Activated naive CD4-positive, alpha-beta T cell treated with anti-CD3 and anti-CD28 coated beads, Interleukin-2, amount 10 ng/mL, durations not matched to agents 7 days and 5 days (primary cell): ENCODE measurements at regions not wholly inside any gene's neighbourhood (a gene's known extent, or its start where the extent isn't known, plus 50 kb on each side); places are given as distances from the start of the nearest gene placed in this dataset.
"Not testable (repeated sequence)": the region's sequence is repeated elsewhere in the genome, so short reads cannot be mapped to it uniquely, and the experiment has no call there.

Source experiments
- CTCF ChIA-PET: fragments of 350-600 bp; sonication (Branson Sonifier 250); formaldehyde crosslinking; loops from one replicate; lab custom pipeline; 2021; ENCODE audit warnings: antibody characterized with exemption; lab: Charles Lee
- DNase-seq: peaks from one replicate; pipeline ENCODE4 v3.0.0-alpha.2; 2020
- H3K27ac Mint-ChIP-seq: one replicate; pipeline ENCODE4 v1.8.0; 2021; ENCODE audit warnings: mild to moderate bottlenecking, moderate library complexity, mixed read lengths
- H3K27me3 Mint-ChIP-seq: one replicate; pipeline ENCODE4 v1.8.0; 2021; ENCODE audit warnings: mild to moderate bottlenecking, mixed read lengths
- H3K36me3 Mint-ChIP-seq: one replicate; pipeline ENCODE4 v1.8.0; 2021; ENCODE audit warnings: mixed read lengths
- H3K4me1 Mint-ChIP-seq: one replicate; pipeline ENCODE4 v1.8.0; 2021; ENCODE audit warnings: mixed read lengths
- H3K4me3 Mint-ChIP-seq: one replicate; pipeline ENCODE4 v1.8.0; 2021; ENCODE audit warnings: mild to moderate bottlenecking, moderate library complexity, mixed read lengths
- H3K9me3 Mint-ChIP-seq: one replicate; pipeline ENCODE4 v1.8.0; 2021; ENCODE audit warnings: mixed read lengths

GRCh38 chr3:6697285-6697684 is 163.6 kb upstream of the GRM7 start:
- Mint-ChIP-seq H3K27ac (no peak overlapping the region), H3K4me1 (no peaks in the 10 kb centered on the region), H3K27me3 (no peaks in the 10 kb centered on the region), H3K36me3 (no peaks in the 10 kb centered on the region), H3K9me3 (peaks cover 12% of the 10 kb centered on the region), H3K4me3 (no peak overlapping the region)
- no peak for DNase-seq
- CTCF ChIA-PET: no interaction called here

- Mint-ChIP-seq H3K9me3 (peaks cover 12% of the 10 kb centered on the region), H3K4me1 (no peaks in the 10 kb centered on the region), H3K4me3 (no peak overlapping the region), H3K27ac (no peak overlapping the region), H3K36me3 (no peaks in the 10 kb centered on the region), H3K27me3 (no peaks in the 10 kb centered on the region)
- CTCF ChIA-PET: no interaction called here
- DNase-seq: no peak
Measured at GRCh38 chr3:6697722-6698121, 163.2 kb upstream of the GRM7 start.

- CTCF ChIA-PET, DNase-seq, H3K4me1 Mint-ChIP-seq, H3K27ac Mint-ChIP-seq, H3K27me3 Mint-ChIP-seq, H3K36me3 Mint-ChIP-seq, H3K4me3 Mint-ChIP-seq: not testable (repeated sequence)
- H3K9me3 Mint-ChIP-seq: peaks cover 12% of the 10 kb centered on the region
Measured at GRCh38 chr3:6704817-6705216, 156.1 kb upstream of the GRM7 start.

- Mint-ChIP-seq H3K36me3 (no peaks in the 10 kb centered on the region), H3K9me3 (peaks cover 6% of the 10 kb centered on the region), H3K4me3 (no peak overlapping the region), H3K27ac (no peak overlapping the region), H3K4me1 (no peaks in the 10 kb centered on the region), H3K27me3 (no peaks in the 10 kb centered on the region)
- no peak for DNase-seq
- CTCF ChIA-PET: no interaction called here
Measured at GRCh38 chr3:6706777-6707176, 154.1 kb upstream of the GRM7 start.

GRCh38 chr3:6709178-6709577 is 151.7 kb upstream of the GRM7 start:
- Mint-ChIP-seq H3K4me1 (no peaks in the 10 kb centered on the region), H3K36me3 (no peaks in the 10 kb centered on the region), H3K4me3 (no peak overlapping the region), H3K9me3 (peaks cover 4% of the 10 kb centered on the region), H3K27me3 (no peaks in the 10 kb centered on the region), H3K27ac (no peak overlapping the region)
- CTCF ChIA-PET: no interaction called here
- no peak for DNase-seq

- H3K4me1 Mint-ChIP-seq: no peaks in the 10 kb centered on the region
Measured at GRCh38 chr3:6714962-6715361, 146.0 kb upstream of the GRM7 start.

GRCh38 chr3:6716420-6716819 is 144.5 kb upstream of the GRM7 start:
- no peaks in the 10 kb centered on the region for H3K36me3 Mint-ChIP-seq
- H3K4me1 Mint-ChIP-seq: no peaks in the 10 kb centered on the region
- H3K4me3 Mint-ChIP-seq: no peak overlapping the region
- H3K9me3 Mint-ChIP-seq: peaks cover 13% of the 10 kb centered on the region
- DNase-seq: no peak
- CTCF ChIA-PET: no interaction called here
- H3K27me3 Mint-ChIP-seq: no peaks in the 10 kb centered on the region
- H3K27ac Mint-ChIP-seq: no peak overlapping the region

More at GRCh38 chr3:6714962-6715361, 146.0 kb upstream of the GRM7 start:
- H3K9me3 Mint-ChIP-seq: peaks cover 8% of the 10 kb centered on the region
- H3K27ac Mint-ChIP-seq: no peak overlapping the region
- CTCF ChIA-PET: no interaction called here
- H3K36me3 Mint-ChIP-seq: no peaks in the 10 kb centered on the region
- DNase-seq: no peak
- no peak overlapping the region for H3K4me3 Mint-ChIP-seq
- no peaks in the 10 kb centered on the region for H3K27me3 Mint-ChIP-seq

- H3K4me3 Mint-ChIP-seq: no peak overlapping the region
- no peaks in the 10 kb centered on the region for H3K36me3 Mint-ChIP-seq
- CTCF ChIA-PET: no interaction called here
- H3K27ac Mint-ChIP-seq: no peak overlapping the region
- H3K27me3 Mint-ChIP-seq: no peaks in the 10 kb centered on the region
- no peak for DNase-seq
- no peaks in the 10 kb centered on the region for H3K4me1 Mint-ChIP-seq
- peaks cover 13% of the 10 kb centered on the region for H3K9me3 Mint-ChIP-seq
Measured at GRCh38 chr3:6717026-6717943, 143.6 kb upstream of the GRM7 start.

- H3K4me3 Mint-ChIP-seq: no peak overlapping the region
- H3K27ac Mint-ChIP-seq: no peak overlapping the region
- H3K9me3 Mint-ChIP-seq: peaks cover 10% of the 10 kb centered on the region
- DNase-seq: no peak
- no peaks in the 10 kb centered on the region for H3K27me3 Mint-ChIP-seq
- H3K4me1 Mint-ChIP-seq: no peaks in the 10 kb centered on the region
- H3K36me3 Mint-ChIP-seq: no peaks in the 10 kb centered on the region
- CTCF ChIA-PET: no interaction called here
Measured at GRCh38 chr3:6719999-6720398, 140.9 kb upstream of the GRM7 start.

GRCh38 chr3:6721491-6721890 is 139.4 kb upstream of the GRM7 start:
- Mint-ChIP-seq H3K36me3 (no peaks in the 10 kb centered on the region), H3K27ac (no peak overlapping the region), H3K9me3 (peaks cover 10% of the 10 kb centered on the region), H3K4me3 (no peak overlapping the region), H3K4me1 (no peaks in the 10 kb centered on the region), H3K27me3 (no peaks in the 10 kb centered on the region)
- DNase-seq: no peak
- CTCF ChIA-PET: no interaction called here

- no peak overlapping the region for H3K27ac Mint-ChIP-seq
- no peaks in the 10 kb centered on the region for H3K4me1 Mint-ChIP-seq
- CTCF ChIA-PET: no interaction called here
- DNase-seq: no peak
- H3K27me3 Mint-ChIP-seq: no peaks in the 10 kb centered on the region
- no peaks in the 10 kb centered on the region for H3K36me3 Mint-ChIP-seq
- H3K9me3 Mint-ChIP-seq: peaks cover 12% of the 10 kb centered on the region
- H3K4me3 Mint-ChIP-seq: no peak overlapping the region
Measured at GRCh38 chr3:6723205-6723604, 137.7 kb upstream of the GRM7 start.

GRCh38 chr3:6726811-6727210 is 134.1 kb upstream of the GRM7 start:
- no peak overlapping the region for H3K4me3 Mint-ChIP-seq
- no peaks in the 10 kb centered on the region for H3K4me1 Mint-ChIP-seq
- no peak overlapping the region for H3K27ac Mint-ChIP-seq
- H3K36me3 Mint-ChIP-seq: no peaks in the 10 kb centered on the region
- no peak for DNase-seq
- no peaks in the 10 kb centered on the region for H3K27me3 Mint-ChIP-seq
- peaks cover 3% of the 10 kb centered on the region for H3K9me3 Mint-ChIP-seq
- CTCF ChIA-PET: no interaction called here

GRCh38 chr3:6732807-6733206 is 128.1 kb upstream of the GRM7 start:
- no peak overlapping the region for H3K27ac Mint-ChIP-seq
- CTCF ChIA-PET: no interaction called here

GRCh38 chr3:6733699-6734394 is 127.1 kb upstream of the GRM7 start:
- H3K4me3 Mint-ChIP-seq: no peak overlapping the region
- CTCF ChIA-PET: no interaction called here
- H3K4me1 Mint-ChIP-seq: no peaks in the 10 kb centered on the region

More at GRCh38 chr3:6732807-6733206, 128.1 kb upstream of the GRM7 start:
- Mint-ChIP-seq H3K9me3 (peaks cover 4% of the 10 kb centered on the region), H3K4me1 (no peaks in the 10 kb centered on the region), H3K4me3 (no peak overlapping the region), H3K27me3 (no peaks in the 10 kb centered on the region), H3K36me3 (no peaks in the 10 kb centered on the region)
- DNase-seq: no peak

GRCh38 chr3:6734395-6734746 is 126.5 kb upstream of the GRM7 start:
- no peak overlapping the region for H3K27ac Mint-ChIP-seq
- no peak for DNase-seq
- no peaks in the 10 kb centered on the region for H3K36me3 Mint-ChIP-seq
- H3K4me1 Mint-ChIP-seq: no peaks in the 10 kb centered on the region
- no peaks in the 10 kb centered on the region for H3K27me3 Mint-ChIP-seq
- CTCF ChIA-PET: no interaction called here
- H3K4me3 Mint-ChIP-seq: no peak overlapping the region
- peaks cover 6% of the 10 kb centered on the region for H3K9me3 Mint-ChIP-seq

More at GRCh38 chr3:6733699-6734394, 127.1 kb upstream of the GRM7 start:
- Mint-ChIP-seq H3K9me3 (peaks cover 4% of the 10 kb centered on the region), H3K36me3 (no peaks in the 10 kb centered on the region), H3K27me3 (no peaks in the 10 kb centered on the region), H3K27ac (no peak overlapping the region)
- no peak for DNase-seq
